Mucosa of rectum (tissue), 2 donors: ENCODE measurements at regions not wholly inside any gene's neighbourhood (a gene's known extent, or its start where the extent isn't known, plus 50 kb on each side); places are given as distances from the start of the nearest gene placed in this dataset.

ENCODE experiments used
- H3K27ac ChIP-seq, 2 donors: one replicate each; pipeline ENCODE4 v1.7.0; 2013; ENCODE audit warnings: inconsistent platforms in 2 of 2, low read depth in 2 of 2, low read length in 2 of 2
- H3K27me3 ChIP-seq, 2 donors: one replicate each; pipeline ENCODE4 v1.7.0; 2013; ENCODE audit warnings: low read length in 2 of 2; ENCODE audit not compliant: control insufficient read depth in 2 of 2, insufficient read depth in 2 of 2
- H3K36me3 ChIP-seq, 2 donors: one replicate each; pipeline ENCODE4 v1.7.0; 2013; ENCODE audit warnings: low read length in 2 of 2; ENCODE audit not compliant: control insufficient read depth in 2 of 2, insufficient read depth in 2 of 2
- H3K4me1 ChIP-seq, 2 donors: one replicate each; pipeline ENCODE4 v1.7.0; 2013; ENCODE audit warnings: low read length in 2 of 2, mild to moderate bottlenecking in 1 of 2; ENCODE audit not compliant: control insufficient read depth in 2 of 2, insufficient read depth in 2 of 2
- H3K4me3 ChIP-seq, 2 donors: one replicate each; pipeline ENCODE4 v1.7.0; 2013; ENCODE audit warnings: low read length in 2 of 2
- H3K9ac ChIP-seq, 2 donors: one replicate each; pipeline ENCODE4 v1.7.0; 2013; ENCODE audit warnings: low read length in 2 of 2, low read depth in 1 of 2, mild to moderate bottlenecking in 1 of 2
- H3K9me3 ChIP-seq, 2 donors: one replicate each; pipeline ENCODE4 v1.7.0; 2013; ENCODE audit warnings: low read length in 2 of 2; ENCODE audit not compliant: control insufficient read depth in 2 of 2
- donor health status: healthy.
- donor health status: Normal muscosa, but diverticular disease.

DNA sequence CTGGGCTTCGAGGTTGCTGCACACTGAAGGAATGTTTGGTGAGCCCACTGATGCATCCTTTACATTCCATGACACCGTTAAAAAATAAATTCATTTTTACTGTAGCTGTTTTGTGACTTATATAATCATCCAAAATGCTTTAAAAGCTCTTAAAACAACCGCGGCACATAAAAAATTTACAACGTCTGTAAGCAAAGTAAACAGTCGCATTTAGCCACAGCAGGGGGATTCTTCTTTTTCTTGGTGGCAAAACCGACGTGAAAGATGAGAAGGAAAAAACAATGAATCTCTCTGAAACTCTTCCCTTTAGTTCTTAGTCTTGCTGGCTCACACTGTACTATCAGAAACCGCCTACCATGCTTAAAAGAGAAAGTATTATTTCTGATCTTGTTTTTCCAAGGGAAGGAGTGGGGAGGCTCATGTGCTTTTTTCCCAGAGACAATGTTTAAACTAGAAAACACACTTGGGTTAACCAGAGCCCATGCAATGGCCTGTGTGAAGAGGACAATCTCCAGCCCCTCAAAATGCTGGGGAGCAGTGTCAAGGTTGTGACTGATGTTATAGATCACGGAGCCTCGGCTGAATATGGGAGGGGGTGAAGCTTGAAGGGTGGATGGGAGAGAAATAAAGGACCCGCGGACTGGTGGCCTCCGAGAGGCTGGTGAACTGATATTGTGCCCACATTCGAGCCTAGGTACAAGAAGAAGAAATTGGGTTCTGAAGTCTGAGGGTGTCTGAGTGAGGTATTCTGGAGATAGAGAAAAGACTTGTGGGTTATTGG, 91.1 kb downstream of the IRF8 start:
- Histone ChIP-seq H3K27me3 (no peaks in the 10 kb centered on the region), H3K9me3 (no peaks in the 10 kb centered on the region), H3K4me1 (peaks cover 16 to 17% of the 10 kb centered on the region in 2 donors), H3K9ac (no peak overlapping the region), H3K4me3 (no peak overlapping the region), H3K36me3 (no peaks in the 10 kb centered on the region), H3K27ac (no peak overlapping the region)

DNA sequence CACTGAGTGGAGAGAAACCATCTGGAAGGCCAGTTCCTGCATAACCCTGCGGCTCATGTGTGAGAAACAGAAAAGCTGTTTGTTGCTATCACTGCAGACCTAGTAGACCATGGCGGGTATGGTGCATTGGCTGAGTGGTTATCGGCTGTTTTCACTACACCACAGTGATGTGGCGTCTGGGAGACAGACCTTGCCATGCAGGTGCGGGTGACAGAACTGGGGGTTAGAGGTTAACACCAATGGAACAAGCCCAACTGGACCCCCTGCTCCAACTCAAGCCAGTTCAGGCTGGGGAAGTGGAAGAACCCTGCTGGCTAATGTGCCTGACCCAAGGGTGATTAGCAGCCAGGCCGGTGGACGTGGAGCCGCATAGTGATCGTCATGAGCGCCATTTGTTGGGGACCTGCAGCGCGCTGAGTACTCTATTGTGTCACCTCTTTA, 91.9 kb downstream of the IRF8 start:
- Histone ChIP-seq H3K27me3 (no peaks in the 10 kb centered on the region), H3K4me1 (peaks cover 12 to 13% of the 10 kb centered on the region in 2 donors), H3K9ac (no peak overlapping the region), H3K4me3 (no peak overlapping the region), H3K36me3 (no peaks in the 10 kb centered on the region), H3K9me3 (no peaks in the 10 kb centered on the region), H3K27ac (no peak overlapping the region)

DNA sequence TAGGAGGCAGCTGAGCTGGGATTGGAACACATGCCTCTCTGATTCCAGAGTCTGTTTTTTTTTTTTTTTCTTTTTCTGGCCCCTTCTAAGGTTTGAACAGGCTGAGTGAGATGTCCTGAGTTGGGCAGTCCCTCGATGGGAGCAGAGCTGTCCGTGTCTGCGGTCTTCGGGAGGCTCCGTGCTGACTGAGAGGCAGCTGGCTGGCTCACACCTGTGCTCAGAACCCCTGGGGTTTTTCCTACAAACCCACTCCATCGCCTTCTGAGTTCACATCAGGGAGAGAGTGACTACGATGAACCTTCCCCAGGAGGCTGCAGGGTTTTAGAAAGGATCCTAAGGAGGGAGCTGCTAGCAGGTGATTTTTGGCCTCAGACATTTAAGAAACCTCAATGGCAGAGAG, 92.5 kb downstream of the IRF8 start:
- Histone ChIP-seq H3K4me3 (no peak overlapping the region), H3K27me3 (no peaks in the 10 kb centered on the region), H3K27ac (no peak overlapping the region), H3K9ac (no peak overlapping the region), H3K9me3 (no peaks in the 10 kb centered on the region), H3K4me1 (peaks cover 10 to 11% of the 10 kb centered on the region in 2 donors), H3K36me3 (no peaks in the 10 kb centered on the region)

DNA sequence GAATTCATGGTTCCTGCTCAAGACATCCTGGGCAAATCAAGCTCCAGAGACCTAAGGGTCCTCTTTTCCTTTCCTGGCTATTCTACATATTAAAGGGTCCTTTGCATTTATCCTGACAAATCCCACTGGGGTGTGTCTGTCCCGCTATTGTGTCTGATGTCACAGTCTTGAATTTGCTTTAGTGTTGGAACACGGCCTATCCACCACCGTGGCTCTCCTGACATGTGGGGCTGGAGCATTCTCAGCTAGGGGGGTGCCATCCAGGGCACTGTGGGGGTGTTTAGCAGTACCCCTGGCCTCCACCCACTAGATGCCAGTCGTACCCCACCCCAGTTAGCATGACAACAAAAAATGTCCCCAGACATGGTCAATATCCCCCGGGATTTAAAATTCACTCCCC, 92.9 kb downstream of the IRF8 start:
- no peak overlapping the region for H3K9ac ChIP-seq

DNA sequence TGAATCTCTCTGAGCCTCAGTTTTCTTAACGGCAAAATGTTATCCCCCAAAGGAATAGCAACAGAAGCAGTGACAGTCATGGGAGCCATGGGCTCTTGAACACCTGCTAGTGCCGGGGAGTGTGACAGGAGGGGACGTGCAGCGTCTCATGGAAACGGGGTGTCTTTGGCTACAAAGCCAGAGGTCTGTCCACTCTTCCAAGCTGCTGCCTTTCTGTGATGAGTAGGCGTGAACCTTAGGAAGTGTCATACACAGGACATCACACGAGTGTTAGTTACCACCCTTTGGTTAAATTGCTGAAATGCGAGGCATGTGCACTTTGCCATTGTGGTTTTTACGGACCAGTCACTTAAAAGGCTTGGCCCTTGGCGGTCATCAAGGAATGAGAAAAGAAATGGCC, 93.4 kb downstream of the IRF8 start:
- H3K9me3 ChIP-seq, result no peaks in the 10 kb centered on the region
- no peaks in the 10 kb centered on the region for H3K36me3 ChIP-seq
- no peak overlapping the region for H3K27ac ChIP-seq
- no peak overlapping the region for H3K9ac ChIP-seq
- no peaks in the 10 kb centered on the region for H3K27me3 ChIP-seq
- H3K4me3 ChIP-seq, result no peak overlapping the region
- peaks cover 1 to 2% of the 10 kb centered on the region in 2 donors for H3K4me1 ChIP-seq

More for the DNA sequence above, 92.9 kb downstream of the IRF8 start:
- Histone ChIP-seq H3K4me3 (no peak overlapping the region), H3K27me3 (no peaks in the 10 kb centered on the region), H3K9me3 (no peaks in the 10 kb centered on the region), H3K27ac (no peak overlapping the region), H3K4me1 (peaks cover 5 to 7% of the 10 kb centered on the region in 2 donors), H3K36me3 (no peaks in the 10 kb centered on the region)

DNA sequence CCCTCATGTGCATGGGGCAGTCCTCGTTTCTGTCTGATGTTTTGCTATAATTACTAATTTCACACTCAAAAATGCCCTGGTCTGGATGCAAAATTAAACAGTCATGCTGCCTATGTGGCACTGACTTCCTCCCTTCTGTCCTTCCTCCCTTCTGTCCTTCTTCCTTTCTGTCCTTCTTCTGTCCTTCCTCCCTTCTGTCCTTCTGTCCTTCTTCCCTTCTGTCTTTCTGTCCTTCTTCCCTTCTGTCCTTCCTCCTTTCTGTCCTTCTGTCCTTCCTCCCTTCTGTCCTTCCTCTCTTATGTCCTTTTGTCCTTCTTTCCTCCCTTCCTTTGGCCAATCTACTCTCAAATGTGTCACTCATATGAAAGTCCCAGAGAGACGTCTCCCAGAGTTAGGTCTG, 93.8 kb downstream of the IRF8 start:
- no peaks in the 10 kb centered on the region for H3K4me1 ChIP-seq
- H3K9ac ChIP-seq, result no peak overlapping the region
- no peaks in the 10 kb centered on the region for H3K9me3 ChIP-seq
- H3K36me3 ChIP-seq, result no peaks in the 10 kb centered on the region
- H3K27me3 ChIP-seq, result no peaks in the 10 kb centered on the region
- no peak overlapping the region for H3K4me3 ChIP-seq
- no peak overlapping the region for H3K27ac ChIP-seq

DNA sequence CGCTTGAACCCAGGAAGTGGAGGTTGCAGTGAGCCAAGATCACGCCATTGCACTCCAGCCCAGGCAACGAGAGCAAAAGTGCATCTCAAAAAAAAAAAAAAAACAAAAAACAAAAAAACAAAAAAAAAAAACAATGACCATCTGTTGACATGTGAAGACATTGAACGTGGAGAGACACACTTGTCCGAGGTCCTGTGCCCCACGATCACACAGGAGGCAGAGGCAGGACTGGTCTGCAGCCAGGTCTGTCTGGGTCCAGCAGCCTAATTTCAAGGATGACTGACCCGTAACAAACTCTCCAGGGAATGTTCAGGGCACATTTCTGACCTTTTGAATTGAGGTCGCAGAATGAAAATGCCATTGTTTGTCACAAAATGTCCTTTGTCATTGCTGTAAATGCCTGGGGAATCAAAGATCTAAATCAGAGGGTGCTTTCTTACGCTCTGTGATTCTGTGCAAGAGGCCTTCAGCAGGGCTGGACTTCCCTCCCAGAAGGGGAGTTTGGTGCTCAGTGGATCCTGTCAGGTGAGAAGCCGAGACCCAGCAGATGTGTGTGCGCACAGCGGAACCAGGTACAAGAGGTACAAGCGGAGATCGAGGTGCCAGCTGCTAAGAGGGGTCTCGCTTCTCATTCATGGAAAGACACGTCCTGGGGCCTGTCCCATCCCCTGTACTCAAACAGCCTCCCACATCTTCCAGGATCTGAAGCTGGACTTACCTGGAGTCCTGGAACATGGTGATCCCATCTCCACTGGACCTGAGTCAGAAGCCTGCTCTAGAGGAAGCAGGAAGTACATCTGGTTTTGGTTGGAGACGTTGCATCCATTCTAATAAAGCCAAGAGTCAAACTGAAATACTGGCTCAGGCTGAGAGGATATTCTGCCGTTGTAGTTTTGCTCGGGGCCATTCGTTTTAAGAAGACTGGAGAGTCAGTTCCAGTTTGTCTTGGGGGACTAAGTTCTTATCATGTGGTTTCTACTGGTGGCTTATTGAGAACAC, 95.8 kb downstream of the IRF8 start:
- H3K9ac ChIP-seq, result no peak overlapping the region
- H3K27me3 ChIP-seq, result no peaks in the 10 kb centered on the region
- H3K27ac ChIP-seq, result no peak overlapping the region
- no peaks in the 10 kb centered on the region for H3K36me3 ChIP-seq
- H3K4me1 ChIP-seq, result no peaks in the 10 kb centered on the region
- no peaks in the 10 kb centered on the region for H3K9me3 ChIP-seq
- H3K4me3 ChIP-seq, result no peak overlapping the region

DNA sequence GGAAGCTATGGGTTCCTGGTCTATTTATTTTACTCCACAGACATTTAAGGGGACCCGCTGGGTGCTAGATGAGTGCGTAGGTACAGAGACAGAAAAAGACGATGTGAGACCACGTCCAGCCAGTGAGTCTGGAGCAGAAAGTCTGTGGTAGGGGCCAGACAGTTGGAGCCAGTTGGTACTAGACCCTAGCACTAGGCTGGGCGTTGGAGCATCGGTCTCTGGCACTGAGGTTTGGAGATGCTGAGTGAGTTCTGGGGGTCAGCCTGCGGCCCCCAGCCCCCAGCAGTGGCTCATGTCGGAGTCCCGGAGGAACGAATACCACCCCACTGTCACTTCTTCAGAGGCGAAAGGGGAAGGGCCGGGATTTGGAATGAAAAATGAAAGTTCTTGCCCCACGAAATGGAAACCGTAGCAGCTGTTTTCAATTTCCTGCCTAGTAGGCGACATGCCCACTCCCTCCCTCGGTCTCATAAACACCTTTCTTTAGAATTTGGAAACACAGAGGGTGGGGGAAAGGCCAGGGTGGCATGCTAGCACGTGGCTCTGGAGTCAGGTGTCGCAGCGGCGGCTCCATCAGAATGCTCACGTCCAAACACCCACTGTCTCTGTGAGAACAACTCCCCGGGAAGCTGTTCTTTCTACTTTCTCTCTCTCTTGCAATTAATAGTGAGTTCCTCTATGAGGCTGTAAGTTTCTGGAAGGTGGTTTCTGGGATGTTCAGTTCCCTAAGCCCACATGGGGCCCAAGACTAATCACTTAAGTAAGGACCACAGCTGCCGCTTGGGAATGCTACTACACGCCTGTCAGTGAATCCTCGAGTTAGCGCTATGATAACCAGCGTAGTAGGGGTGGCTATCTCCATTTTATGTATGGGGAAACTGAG, 96.8 kb downstream of the IRF8 start:
- no peak overlapping the region for H3K9ac ChIP-seq
- no peak overlapping the region for H3K4me3 ChIP-seq
- no peaks in the 10 kb centered on the region for H3K4me1 ChIP-seq
- H3K27ac ChIP-seq, result no peak overlapping the region
- H3K27me3 ChIP-seq, result no peaks in the 10 kb centered on the region
- no peaks in the 10 kb centered on the region for H3K36me3 ChIP-seq
- no peaks in the 10 kb centered on the region for H3K9me3 ChIP-seq

DNA sequence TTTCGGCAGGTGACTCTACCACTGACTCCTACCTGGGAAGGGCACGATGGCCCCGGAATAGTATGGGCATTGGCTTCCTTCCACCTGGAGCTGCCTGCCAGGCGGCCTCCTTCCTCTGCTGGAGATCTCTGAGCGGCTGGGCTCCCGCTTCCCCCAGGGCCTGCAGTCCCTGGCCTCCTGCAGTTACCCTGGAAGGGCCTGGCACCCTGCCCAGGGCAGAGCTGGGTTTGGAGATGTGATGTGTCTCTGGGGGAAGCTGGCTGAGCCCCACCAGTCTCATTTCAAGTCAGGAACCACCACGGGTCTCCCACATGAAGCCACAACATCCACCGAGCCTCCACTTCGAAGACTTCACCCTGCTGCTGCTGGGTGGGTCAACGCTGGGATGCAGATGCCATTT, 97.9 kb downstream of the IRF8 start:
- Histone ChIP-seq H3K36me3 (no peaks in the 10 kb centered on the region), H3K4me3 (no peak overlapping the region), H3K27ac (no peak overlapping the region), H3K9ac (no peak overlapping the region), H3K4me1 (no peaks in the 10 kb centered on the region), H3K27me3 (no peaks in the 10 kb centered on the region), H3K9me3 (no peaks in the 10 kb centered on the region)
